Endodermal cell (in vitro differentiated cells): ENCODE measurements at regions not wholly inside any gene's neighbourhood (a gene's known extent, or its start where the extent isn't known, plus 50 kb on each side); places are given as distances from the start of the nearest gene placed in this dataset.

Experiments
- DNase-seq: peaks from one replicate; pipeline ENCODE4 v3.0.0-alpha.2; 2017
- H3K27ac ChIP-seq: 2 replicates; pipeline ENCODE4 v1.5.1; 2013; ENCODE audit warnings: mild to moderate bottlenecking, low read depth, low read length, moderate library complexity
- H3K27me3 ChIP-seq: 2 replicates; pipeline ENCODE4 v1.6.1; 2013; ENCODE audit warnings: mild to moderate bottlenecking, low read length, moderate library complexity; ENCODE audit not compliant: insufficient read depth, control insufficient read depth, poor library complexity, severe bottlenecking
- H3K36me3 ChIP-seq: 2 replicates; pipeline ENCODE4 v1.7.0; 2013; ENCODE audit warnings: mild to moderate bottlenecking, low read length, moderate library complexity; ENCODE audit not compliant: control insufficient read depth, insufficient read depth
- H3K4me1 ChIP-seq: one replicate; pipeline ENCODE4 v1.7.0; 2013; ENCODE audit warnings: low read length; ENCODE audit not compliant: control insufficient read depth, insufficient read depth
- H3K4me3 ChIP-seq: 2 replicates; pipeline ENCODE4 v1.5.1; 2013; ENCODE audit warnings: mild to moderate bottlenecking, low read length, moderate library complexity
- H3K9ac ChIP-seq: 2 replicates; pipeline ENCODE4 v1.6.1; 2013; ENCODE audit warnings: mild to moderate bottlenecking, low read length, moderate library complexity; ENCODE audit not compliant: poor library complexity, severe bottlenecking; ENCODE audit errors: extremely low read depth
- H3K9me3 ChIP-seq: 2 replicates; pipeline ENCODE4 v1.6.1; 2013; ENCODE audit warnings: mild to moderate bottlenecking, low read length, moderate library complexity; ENCODE audit not compliant: control insufficient read depth
- H3K27ac Mint-ChIP-seq: 2 replicates; pipeline ENCODE4 v1.8.0; 2020; ENCODE audit warnings: mixed read lengths
- H3K27me3 Mint-ChIP-seq: 2 replicates; pipeline ENCODE4 v1.8.0; 2021; ENCODE audit warnings: mild to moderate bottlenecking, mixed read lengths; ENCODE audit not compliant: insufficient read depth
- H3K36me3 Mint-ChIP-seq: 2 replicates; pipeline ENCODE4 v1.8.0; 2020; ENCODE audit warnings: low read depth, mixed read lengths
- H3K4me1 Mint-ChIP-seq: 2 replicates; pipeline ENCODE4 v1.8.0; 2020; ENCODE audit warnings: mixed read lengths
- H3K4me3 Mint-ChIP-seq: 2 replicates; pipeline ENCODE4 v1.8.0; 2020; ENCODE audit warnings: mild to moderate bottlenecking, moderate library complexity, mixed read lengths
- H3K9me3 Mint-ChIP-seq: 2 replicates; pipeline ENCODE4 v1.8.0; 2020; ENCODE audit warnings: mild to moderate bottlenecking, mixed read lengths
- CTCF ChIP-seq: fragments of 200-600 bp; sonication (generic); conservative IDR thresholded peaks from 2 replicates; pipeline ENCODE4 v1.5.0; 2021; ENCODE audit warnings: antibody characterized with exemption, mild to moderate bottlenecking
- WGBS, 2 experiments: methylation state at CpG; one replicate each; pipeline versions ENCODE4 v1.1.5 to v1.1.7; 2013; ENCODE audit warnings: missing lambda C conversion rate in 2 of 2, mixed read lengths in 1 of 2; ENCODE audit not compliant: insufficient coverage in 1 of 2, insufficient read length in 1 of 2; 5-methylcytosine and 5-hydroxymethylcytosine counted together

GRCh38 chr10:8586504-8586903 lies 532.0 kb downstream of the GATA3 start:
- Histone ChIP-seq H3K27ac (no peak overlapping the region), H3K9ac (no peak overlapping the region), H3K27me3 (no peaks in the 10 kb centered on the region), H3K4me1 (no peaks in the 10 kb centered on the region), H3K4me3 (no peak overlapping the region), H3K9me3 (no peaks in the 10 kb centered on the region), H3K36me3 (no peaks in the 10 kb centered on the region)
- Mint-ChIP-seq H3K36me3 (no peaks in the 10 kb centered on the region), H3K4me3 (no peak overlapping the region), H3K4me1 (peaks cover 2% of the 10 kb centered on the region), H3K9me3 (no peaks in the 10 kb centered on the region), H3K27ac (no peak overlapping the region), H3K27me3 (peaks cover 11% of the 10 kb centered on the region)
- no peak for DNase-seq
- TF ChIP-seq CTCF, result no peak
- 92 to 95% methylated on average over 2 to 3 of the region's 3 CpGs for WGBS, 2 experiments

GRCh38 chr10:8588135-8588534 lies 533.6 kb downstream of the GATA3 start:
- H3K27ac Mint-ChIP-seq, result no peak overlapping the region
- Histone ChIP-seq H3K27me3 (no peaks in the 10 kb centered on the region), H3K36me3 (no peaks in the 10 kb centered on the region), H3K9ac (no peak overlapping the region), H3K9me3 (no peaks in the 10 kb centered on the region), H3K27ac (no peak overlapping the region), H3K4me3 (no peak overlapping the region), H3K4me1 (no peaks in the 10 kb centered on the region)
- TF ChIP-seq CTCF, result no peak
- 91% methylated on average over 3 of the region's 3 CpGs; no CpG with 5 or more reads in 1 of the 2 experiments for WGBS, 2 experiments
- H3K4me1 Mint-ChIP-seq, result no peaks in the 10 kb centered on the region
- H3K36me3 Mint-ChIP-seq, result no peaks in the 10 kb centered on the region
- DNase-seq, result peak; percentile 54
- no peaks in the 10 kb centered on the region for H3K9me3 Mint-ChIP-seq
- peaks cover 15% of the 10 kb centered on the region for H3K27me3 Mint-ChIP-seq
- no peak overlapping the region for H3K4me3 Mint-ChIP-seq

GRCh38 chr10:8590518-8590917 lies 536.0 kb downstream of the GATA3 start:
- no peak overlapping the region for H3K27ac Mint-ChIP-seq
- H3K4me3 ChIP-seq, result no peak overlapping the region
- H3K36me3 ChIP-seq, result no peaks in the 10 kb centered on the region

More at GRCh38 chr10:8590518-8590917, 536.0 kb downstream of the GATA3 start:
- Mint-ChIP-seq H3K4me3 (no peak overlapping the region), H3K9me3 (no peaks in the 10 kb centered on the region), H3K4me1 (no peaks in the 10 kb centered on the region), H3K27me3 (peaks cover 7% of the 10 kb centered on the region), H3K36me3 (no peaks in the 10 kb centered on the region)
- no peak for DNase-seq
- H3K9ac ChIP-seq, result no peak overlapping the region
- TF ChIP-seq CTCF, result no peak
- H3K27ac ChIP-seq, result no peak overlapping the region
- no peaks in the 10 kb centered on the region for H3K4me1 ChIP-seq
- H3K27me3 ChIP-seq, result no peaks in the 10 kb centered on the region
- no peaks in the 10 kb centered on the region for H3K9me3 ChIP-seq
